Natural killer cell (primary cell): ENCODE measurements at regions not wholly inside any gene's neighbourhood (a gene's known extent, or its start where the extent isn't known, plus 50 kb on each side); places are given as distances from the start of the nearest gene placed in this dataset.

ENCODE experiments used
- ATAC-seq, 3 donors: fragments of 150-1000 bp in 2 of 3; fragments of 200-7000 bp in 1 of 3; cut with Tn5 transposase; 1 replicate in 1 of 3; 2 replicates in 2 of 3; pipeline ENCODE4 v1.10.0; 2021; ENCODE audit warnings: mild to moderate bottlenecking in 2 of 3, moderate library complexity in 2 of 3
- DNase-seq, 2 donors: peaks; one replicate each; pipeline versions ENCODE4 v3.0.0 to v3.0.0-alpha.2; 2013 to 2021; ENCODE audit warnings: mixed read lengths in 1 of 2
- H3K27ac ChIP-seq: one replicate; pipeline ENCODE4 v1.5.1; 2013; ENCODE audit warnings: mild to moderate bottlenecking, low read length
- H3K27me3 ChIP-seq: one replicate; pipeline ENCODE4 v1.6.1; 2013; ENCODE audit warnings: low read length; ENCODE audit not compliant: control insufficient read depth, insufficient read depth
- H3K36me3 ChIP-seq: one replicate; pipeline ENCODE4 v1.6.1; 2013; ENCODE audit warnings: low read length; ENCODE audit not compliant: control insufficient read depth, insufficient read depth
- H3K4me1 ChIP-seq: one replicate; pipeline ENCODE4 v1.6.1; 2013; ENCODE audit warnings: low read length; ENCODE audit not compliant: control insufficient read depth, insufficient read depth
- H3K4me3 ChIP-seq: one replicate; pipeline ENCODE4 v1.5.1; 2013; ENCODE audit warnings: low read length
- H3K9me3 ChIP-seq: one replicate; pipeline ENCODE4 v1.6.1; 2013; ENCODE audit warnings: low read length; ENCODE audit not compliant: control insufficient read depth, insufficient read depth
- H3K27ac Mint-ChIP-seq, 2 donors: one replicate each; pipeline ENCODE4 v1.8.0; 2022; ENCODE audit warnings: mild to moderate bottlenecking in 2 of 2, mixed read lengths in 2 of 2, moderate library complexity in 1 of 2
- H3K27me3 Mint-ChIP-seq, 2 donors: one replicate each; pipeline ENCODE4 v1.8.0; 2022; ENCODE audit warnings: low read depth in 2 of 2, mixed read lengths in 2 of 2
- H3K36me3 Mint-ChIP-seq: one replicate; pipeline ENCODE4 v1.8.0; 2022; ENCODE audit warnings: mixed read lengths
- H3K4me1 Mint-ChIP-seq, 2 donors: one replicate each; pipeline ENCODE4 v1.8.0; 2022; ENCODE audit warnings: mixed read lengths in 2 of 2
- H3K4me3 Mint-ChIP-seq: one replicate; pipeline ENCODE4 v1.8.0; 2022; ENCODE audit warnings: mild to moderate bottlenecking, moderate library complexity, mixed read lengths
- H3K9me3 Mint-ChIP-seq, 2 donors: one replicate each; pipeline ENCODE4 v1.8.0; 2022; ENCODE audit warnings: mixed read lengths in 2 of 2
- CTCF ChIP-seq: fragments of 200-600 bp; IDR thresholded peaks from one replicate; pipeline ENCODE4 v1.8.0; 2022; ENCODE audit warnings: antibody characterized with exemption
- WGBS: methylation state at CpG from one replicate; pipeline ENCODE4 v1.1.7; 2013; ENCODE audit warnings: missing lambda C conversion rate; ENCODE audit not compliant: insufficient coverage; 5-methylcytosine and 5-hydroxymethylcytosine counted together
- intact Hi-C: fragments of 100-400 bp; cut with micrococcal nuclease; formaldehyde crosslinking; loops from one replicate; pipeline ENCODE4 v1.14.2; 2022

GRCh38 chr11:29847219-29847618, 169.6 kb downstream of the KCNA4 start:
- H3K4me1 ChIP-seq: no peaks in the 10 kb centered on the region
- DNase-seq (no peak), ATAC-seq (no peak)
- H3K4me3 ChIP-seq: no peak overlapping the region
- Mint-ChIP-seq H3K4me3 (no peak overlapping the region), H3K9me3 (peaks cover 13% of the 10 kb centered on the region in 2 donors), H3K27me3 (no peaks in the 10 kb centered on the region), H3K27ac (no peak overlapping the region), H3K36me3 (no peaks in the 10 kb centered on the region), H3K4me1 (no peaks in the 10 kb centered on the region)
- no peaks in the 10 kb centered on the region for H3K27me3 ChIP-seq
- no peaks in the 10 kb centered on the region for H3K36me3 ChIP-seq
- H3K9me3 ChIP-seq: no peaks in the 10 kb centered on the region
- WGBS: no CpG with 5 or more reads among the region's 1 CpG
- TF ChIP-seq CTCF: no peak
- H3K27ac ChIP-seq: no peak overlapping the region
- intact Hi-C loops: no loop called here

DNA sequence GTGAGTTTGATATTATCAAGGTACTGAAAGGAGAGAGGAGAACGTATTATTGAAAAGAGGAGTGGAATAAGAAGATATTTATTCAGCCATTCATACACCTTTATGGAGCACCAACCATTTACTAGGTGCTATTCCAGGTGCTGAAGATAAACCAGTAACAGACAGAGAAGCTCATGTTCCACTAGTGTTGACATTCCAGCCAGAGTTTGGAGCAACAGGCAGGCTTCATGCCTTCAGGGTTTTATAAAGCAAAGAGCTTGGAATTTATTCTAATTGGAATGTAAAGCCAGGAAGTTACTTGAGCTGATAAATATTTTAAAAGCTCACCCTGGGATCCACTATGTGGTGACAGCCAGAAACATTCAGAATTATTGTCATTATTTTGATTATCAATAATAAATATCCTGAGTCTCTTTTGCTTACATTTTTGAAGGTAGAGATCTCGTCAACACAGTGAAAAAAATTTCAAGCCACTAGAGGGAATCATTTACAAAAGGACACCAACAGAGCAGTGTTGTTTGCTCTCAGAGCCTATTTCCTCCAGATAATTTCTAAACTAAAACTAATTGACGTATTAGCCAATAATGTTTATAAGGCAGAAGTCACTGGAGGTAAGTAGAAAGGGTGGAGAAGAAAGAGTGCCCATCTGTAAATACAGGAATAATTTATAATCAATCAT, 172.0 kb downstream of the KCNA4 start:
- H3K4me3 ChIP-seq: no peak overlapping the region
- H3K4me1 ChIP-seq: no peaks in the 10 kb centered on the region
- no peaks in the 10 kb centered on the region for H3K9me3 ChIP-seq
- ATAC-seq: no peak
- H3K36me3 ChIP-seq: no peaks in the 10 kb centered on the region
- Mint-ChIP-seq H3K27ac (no peak overlapping the region), H3K27me3 (no peaks in the 10 kb centered on the region), H3K36me3 (no peaks in the 10 kb centered on the region), H3K4me3 (no peak overlapping the region), H3K4me1 (no peaks in the 10 kb centered on the region), H3K9me3 (peaks cover 13 to 14% of the 10 kb centered on the region in 2 donors)
- WGBS: no CpG with 5 or more reads among the region's 3 CpGs
- TF ChIP-seq CTCF: no peak
- no peak for DNase-seq
- no peaks in the 10 kb centered on the region for H3K27me3 ChIP-seq
- intact Hi-C loops: no loop called here
- no peak overlapping the region for H3K27ac ChIP-seq

DNA sequence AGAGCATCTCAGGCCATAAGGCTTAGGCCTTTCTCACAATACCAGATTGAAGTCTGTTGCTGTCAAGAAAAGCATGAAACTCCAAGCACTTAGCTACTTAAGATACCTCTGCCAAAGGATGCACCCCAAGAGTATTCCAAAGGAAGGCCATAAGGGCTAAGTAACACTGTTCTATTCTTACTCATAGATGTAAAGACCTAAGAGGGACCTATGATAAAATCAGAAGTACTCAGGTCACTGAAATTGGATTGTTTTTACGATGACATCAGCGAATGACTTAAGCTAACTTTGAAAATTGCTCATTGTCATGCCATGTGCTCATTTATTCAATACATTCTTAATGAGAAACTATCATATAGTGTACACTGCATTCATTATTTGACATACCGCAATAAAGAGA, 172.8 kb downstream of the KCNA4 start:
- Histone ChIP-seq H3K27ac (no peak overlapping the region), H3K27me3 (no peaks in the 10 kb centered on the region), H3K36me3 (no peaks in the 10 kb centered on the region), H3K4me3 (no peak overlapping the region), H3K4me1 (no peaks in the 10 kb centered on the region), H3K9me3 (no peaks in the 10 kb centered on the region)
- WGBS: 88% methylated on average over 2 of the region's 3 CpGs
- Mint-ChIP-seq H3K4me1 (no peaks in the 10 kb centered on the region), H3K4me3 (no peak overlapping the region), H3K27me3 (no peaks in the 10 kb centered on the region), H3K36me3 (no peaks in the 10 kb centered on the region), H3K9me3 (peaks cover 10 to 14% of the 10 kb centered on the region in 2 donors), H3K27ac (no peak overlapping the region)
- intact Hi-C loops: no loop called here
- ATAC-seq (no peak), DNase-seq (no peak)
- TF ChIP-seq CTCF: no peak

DNA sequence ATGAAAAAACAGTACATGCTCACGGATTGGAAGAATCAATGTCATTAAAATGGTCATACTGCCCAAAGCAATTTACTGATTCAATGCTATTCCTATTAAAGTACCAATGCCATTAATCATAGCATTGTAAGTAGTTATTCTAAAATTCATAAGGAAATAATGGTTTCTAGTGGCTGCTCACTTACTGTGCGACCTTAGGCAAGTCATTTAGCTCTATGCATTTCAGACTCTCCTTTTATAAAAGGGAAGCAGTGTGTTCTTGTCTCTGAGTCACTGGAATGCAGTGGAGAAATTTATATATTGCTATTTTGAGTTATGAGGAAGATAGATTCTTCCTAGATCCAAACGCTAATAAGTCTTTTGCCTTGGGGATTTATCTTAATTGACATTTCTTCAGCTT, 174.8 kb downstream of the KCNA4 start:
- Mint-ChIP-seq H3K4me1 (no peaks in the 10 kb centered on the region), H3K4me3 (no peak overlapping the region), H3K27ac (no peak overlapping the region), H3K36me3 (no peaks in the 10 kb centered on the region), H3K9me3 (peaks cover 8 to 11% of the 10 kb centered on the region in 2 donors), H3K27me3 (no peaks in the 10 kb centered on the region)
- no peaks in the 10 kb centered on the region for H3K27me3 ChIP-seq
- no peaks in the 10 kb centered on the region for H3K9me3 ChIP-seq
- H3K27ac ChIP-seq: no peak overlapping the region
- DNase-seq: no peak
- intact Hi-C loops: no loop called here
- ATAC-seq: no peak
- TF ChIP-seq CTCF: no peak
- no peak overlapping the region for H3K4me3 ChIP-seq
- H3K4me1 ChIP-seq: no peaks in the 10 kb centered on the region
- 82% methylated on average over 2 of the region's 3 CpGs for WGBS
- H3K36me3 ChIP-seq: no peaks in the 10 kb centered on the region
